ENCODE measurements at regions not wholly inside any gene's neighbourhood (a gene's known extent, or its start where the extent isn't known, plus 50 kb on each side); places are given as distances from the start of the nearest gene placed in this dataset.
"Not testable (repeated sequence)": the region's sequence is repeated elsewhere in the genome, so short reads cannot be mapped to it uniquely, and the experiment has no call there.

DNA sequence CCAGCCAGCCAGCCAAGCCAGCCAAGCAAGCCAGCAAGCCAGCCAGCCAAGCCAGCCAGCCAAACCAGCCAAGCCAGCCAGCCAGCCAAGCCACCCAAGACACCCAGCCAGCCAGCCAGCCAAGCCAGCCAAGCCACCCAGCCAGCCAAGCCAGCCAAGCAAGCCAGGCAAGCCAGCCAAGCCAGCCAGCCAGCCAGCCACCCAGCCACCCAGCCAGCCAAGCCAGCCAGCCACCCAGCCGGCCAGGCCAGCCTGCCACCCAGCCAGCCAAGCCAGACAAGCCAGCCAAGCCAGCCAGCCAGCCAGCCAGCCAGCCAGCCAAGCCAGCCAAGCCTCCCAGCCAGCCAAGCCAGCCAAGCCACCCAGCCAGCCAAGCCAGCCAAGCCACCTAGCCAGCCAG lies 333.6 kb upstream of the PLGLB2 start:
- H3K79me2 ChIP-seq (ENCODE audit: insufficient read depth, low read length); H3K4me1 ChIP-seq (ENCODE audit: insufficient read depth, low read length); ATAC-seq; H3K4me2 ChIP-seq (ENCODE audit: low read depth, low read length); intact Hi-C loops (cut with micrococcal nuclease; ENCODE audit: unreplicated experiment); in situ Hi-C loops (cut with HindIII; ENCODE audit: extremely low pct_ligation_motif_present, low pct_unique_long_range_greater_than_20kb); H3K4me3 ChIP-seq (replicated peaks in 1 of 3; ENCODE audit: insufficient read depth in 1 of 3, low read depth in 2 of 3, low read length in 3 of 3); H3K27me3 ChIP-seq (ENCODE audit: control insufficient read depth in 1 of 2, insufficient read depth in 2 of 2, low read length in 2 of 2); CTCF ChIA-PET (ENCODE audit: low intra/inter-chr PET ratio, low total read pairs); POLR2A ChIA-PET; H3K27ac ChIP-seq (ENCODE audit: extremely low read length, insufficient read depth, low read length); H3K36me3 ChIP-seq (replicated peaks in 1 of 2; ENCODE audit: control insufficient read depth in 1 of 2, insufficient read depth in 2 of 2, low read length in 2 of 2); H3K9me3 ChIP-seq (ENCODE audit: low read length); BruUV-seq (replicated peaks); DNase-seq (ENCODE audit: low spot score); H2AFZ ChIP-seq (ENCODE audit: low read length); H3K9ac ChIP-seq (ENCODE audit: insufficient read depth, low read depth, low read length); FAIRE-seq; H4K20me1 ChIP-seq (ENCODE audit: insufficient read depth, low read length): not testable (repeated sequence)
- WGBS (ENCODE audit: low lambda C conversion rate) = 8% methylated on average over 1 of the region's 1 CpG

- H3K79me2 ChIP-seq (ENCODE audit: insufficient read depth, low read length); BruUV-seq (replicated peaks); in situ Hi-C loops (cut with HindIII; ENCODE audit: extremely low pct_ligation_motif_present, low pct_unique_long_range_greater_than_20kb); H3K27me3 ChIP-seq (ENCODE audit: control insufficient read depth in 1 of 2, insufficient read depth in 2 of 2, low read length in 2 of 2); H3K36me3 ChIP-seq (replicated peaks in 1 of 2; ENCODE audit: control insufficient read depth in 1 of 2, insufficient read depth in 2 of 2, low read length in 2 of 2); CTCF ChIA-PET (ENCODE audit: low intra/inter-chr PET ratio, low total read pairs); FAIRE-seq; H3K4me3 ChIP-seq (replicated peaks in 1 of 3; ENCODE audit: insufficient read depth in 1 of 3, low read depth in 2 of 3, low read length in 3 of 3); ATAC-seq; H4K20me1 ChIP-seq (ENCODE audit: insufficient read depth, low read length); H2AFZ ChIP-seq (ENCODE audit: low read length); H3K27ac ChIP-seq (ENCODE audit: extremely low read length, insufficient read depth, low read length); H3K4me2 ChIP-seq (ENCODE audit: low read depth, low read length); POLR2A ChIA-PET; H3K9ac ChIP-seq (ENCODE audit: insufficient read depth, low read depth, low read length); intact Hi-C loops (cut with micrococcal nuclease; ENCODE audit: unreplicated experiment); H3K4me1 ChIP-seq (ENCODE audit: insufficient read depth, low read length); DNase-seq (ENCODE audit: low spot score); H3K9me3 ChIP-seq (ENCODE audit: low read length): not testable (repeated sequence)
- WGBS (ENCODE audit: low lambda C conversion rate) = 13% methylated on average over 6 of the region's 10 CpGs
Measured at GRCh38 chr2:87414795-87415570, 332.9 kb upstream of the PLGLB2 start.

DNA sequence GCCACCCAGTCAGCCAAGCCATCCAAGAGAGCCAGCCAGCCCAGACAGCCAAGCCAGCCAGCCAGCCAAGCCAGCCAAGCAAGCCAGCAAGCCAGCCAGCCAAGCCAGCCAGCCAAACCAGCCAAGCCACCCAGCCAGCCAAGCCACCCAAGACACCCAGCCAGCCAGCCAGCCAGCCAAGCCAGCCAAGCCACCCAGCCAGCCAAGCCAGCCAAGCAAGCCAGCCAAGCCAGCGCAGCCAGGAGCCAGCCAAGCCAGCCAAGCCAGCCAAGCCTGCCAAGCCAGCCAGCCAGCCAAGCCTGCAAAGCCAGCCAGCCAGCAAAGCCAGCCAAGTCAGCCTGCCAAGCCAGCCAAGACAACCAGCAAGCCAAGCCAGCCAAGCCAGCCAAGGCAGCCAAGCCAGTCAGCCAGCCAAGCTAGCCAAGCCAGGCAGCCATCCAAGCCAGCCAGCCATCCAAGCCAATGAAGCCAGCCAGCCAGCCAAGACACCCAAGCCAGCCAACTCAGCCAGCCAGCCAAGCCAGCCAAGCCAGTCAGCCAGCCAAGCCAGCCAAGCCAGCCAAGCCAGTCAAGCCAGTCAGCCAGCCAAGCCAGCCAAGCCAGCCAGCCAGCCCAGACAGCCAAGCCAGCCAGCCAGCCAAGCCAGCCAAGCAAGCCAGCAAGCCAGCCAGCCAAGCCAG lies 332.2 kb upstream of the PLGLB2 start:
- H3K4me2 ChIP-seq (ENCODE audit: low read depth, low read length); H3K36me3 ChIP-seq (replicated peaks in 1 of 2; ENCODE audit: control insufficient read depth in 1 of 2, insufficient read depth in 2 of 2, low read length in 2 of 2); ATAC-seq; CTCF ChIA-PET (ENCODE audit: low intra/inter-chr PET ratio, low total read pairs); H3K27ac ChIP-seq (ENCODE audit: extremely low read length, insufficient read depth, low read length); POLR2A ChIA-PET; H3K4me3 ChIP-seq (replicated peaks in 1 of 3; ENCODE audit: insufficient read depth in 1 of 3, low read depth in 2 of 3, low read length in 3 of 3); BruUV-seq (replicated peaks); H3K9ac ChIP-seq (ENCODE audit: insufficient read depth, low read depth, low read length); H2AFZ ChIP-seq (ENCODE audit: low read length); H3K9me3 ChIP-seq (ENCODE audit: low read length); H3K79me2 ChIP-seq (ENCODE audit: insufficient read depth, low read length); in situ Hi-C loops (cut with HindIII; ENCODE audit: extremely low pct_ligation_motif_present, low pct_unique_long_range_greater_than_20kb); FAIRE-seq; intact Hi-C loops (cut with micrococcal nuclease; ENCODE audit: unreplicated experiment); H4K20me1 ChIP-seq (ENCODE audit: insufficient read depth, low read length); DNase-seq (ENCODE audit: low spot score); H3K27me3 ChIP-seq (ENCODE audit: control insufficient read depth in 1 of 2, insufficient read depth in 2 of 2, low read length in 2 of 2); H3K4me1 ChIP-seq (ENCODE audit: insufficient read depth, low read length): not testable (repeated sequence)
- WGBS (ENCODE audit: low lambda C conversion rate) = 15% methylated on average over 1 of the region's 1 CpG

- WGBS (ENCODE audit: low lambda C conversion rate) = 14% methylated on average over 1 of the region's 1 CpG
Measured at GRCh38 chr2:87416266-87416592, 331.7 kb upstream of the PLGLB2 start.

More at GRCh38 chr2:87416266-87416592, 331.7 kb upstream of the PLGLB2 start:
- H3K79me2 ChIP-seq (ENCODE audit: insufficient read depth, low read length); H4K20me1 ChIP-seq (ENCODE audit: insufficient read depth, low read length); in situ Hi-C loops (cut with HindIII; ENCODE audit: extremely low pct_ligation_motif_present, low pct_unique_long_range_greater_than_20kb); intact Hi-C loops (cut with micrococcal nuclease; ENCODE audit: unreplicated experiment); H3K27me3 ChIP-seq (ENCODE audit: control insufficient read depth in 1 of 2, insufficient read depth in 2 of 2, low read length in 2 of 2); H3K9ac ChIP-seq (ENCODE audit: insufficient read depth, low read depth, low read length); H3K4me2 ChIP-seq (ENCODE audit: low read depth, low read length); BruUV-seq (replicated peaks); FAIRE-seq; H3K4me3 ChIP-seq (replicated peaks in 1 of 3; ENCODE audit: insufficient read depth in 1 of 3, low read depth in 2 of 3, low read length in 3 of 3); ATAC-seq; H3K4me1 ChIP-seq (ENCODE audit: insufficient read depth, low read length); CTCF ChIA-PET (ENCODE audit: low intra/inter-chr PET ratio, low total read pairs); POLR2A ChIA-PET; H3K9me3 ChIP-seq (ENCODE audit: low read length); H3K27ac ChIP-seq (ENCODE audit: extremely low read length, insufficient read depth, low read length); H3K36me3 ChIP-seq (replicated peaks in 1 of 2; ENCODE audit: control insufficient read depth in 1 of 2, insufficient read depth in 2 of 2, low read length in 2 of 2); H2AFZ ChIP-seq (ENCODE audit: low read length); DNase-seq (ENCODE audit: low spot score): not testable (repeated sequence)
